ENCODE measurements at regions not wholly inside any gene's neighbourhood (a gene's known extent, or its start where the extent isn't known, plus 50 kb on each side); places are given as distances from the start of the nearest gene placed in this dataset.

GRCh38 chr5:103780794-103781193, 218.2 kb upstream of the NUDT12 start:
- TF ChIP-seq CTCF (IDR thresholded peaks at IDR 0.05) (no peak), MAX (IDR thresholded peaks at IDR 0.05; ENCODE audit: low read depth) (no peak), USF1 (IDR thresholded peaks at IDR 0.05; ENCODE audit: borderline replicate concordance, low read depth) (no peak), YY1 (IDR thresholded peaks at IDR 0.05; ENCODE audit: low read depth) (no peak), MXI1 (IDR thresholded peaks at IDR 0.05; ENCODE audit: low read depth, low read length) (no peak), FOXM1 (IDR thresholded peaks at IDR 0.05; ENCODE audit: low read depth) (no peak), GABPA (IDR thresholded peaks at IDR 0.05; ENCODE audit: low read depth) (no peak)
